ENCODE measurements at regions not wholly inside any gene's neighbourhood (a gene's known extent, or its start where the extent isn't known, plus 50 kb on each side); places are given as distances from the start of the nearest gene placed in this dataset.

GRCh38 chr9:99441829-99442228 lies 219.7 kb downstream of the SEC61B start:
- no peak for DNase-seq

- DNase-seq, result no peak
Observed at GRCh38 chr9:99445371-99445891, 223.3 kb downstream of the SEC61B start.

- DNase-seq, result no peak
Observed at GRCh38 chr9:99445920-99446319, 223.8 kb downstream of the SEC61B start.

- no peak for DNase-seq
Observed at GRCh38 chr9:99447951-99448350, 225.9 kb downstream of the SEC61B start.

- DNase-seq, result no peak
Observed at GRCh38 chr9:99449726-99450125, 227.6 kb downstream of the SEC61B start.

GRCh38 chr9:99451112-99451606 lies 229.1 kb downstream of the SEC61B start:
- no peak for DNase-seq

- DNase-seq, result no peak
Observed at GRCh38 chr9:99457406-99457805, 235.3 kb downstream of the SEC61B start.

GRCh38 chr9:99457981-99458380 lies 235.9 kb downstream of the SEC61B start:
- DNase-seq, result no peak

- DNase-seq, result no peak
Observed at GRCh38 chr9:99459919-99460318, 237.8 kb downstream of the SEC61B start.

GRCh38 chr9:99463131-99463530 lies 241.0 kb downstream of the SEC61B start:
- no peak for DNase-seq

- no peak for DNase-seq
Observed at GRCh38 chr9:99464568-99464967, 242.5 kb downstream of the SEC61B start.

- peak; percentile 49 to 67 for DNase-seq
Observed at GRCh38 chr9:99465231-99465907, 243.3 kb downstream of the SEC61B start.

GRCh38 chr9:99466104-99466503 lies 244.0 kb downstream of the SEC61B start:
- DNase-seq, result no peak

GRCh38 chr9:99466781-99467180 lies 244.7 kb downstream of the SEC61B start:
- no peak for DNase-seq

GRCh38 chr9:99471033-99471432 lies 249.0 kb downstream of the SEC61B start:
- no peak for DNase-seq

- DNase-seq, result no peak
Observed at GRCh38 chr9:99472240-99472915, 250.3 kb downstream of the SEC61B start.

- DNase-seq, result no peak
Observed at GRCh38 chr9:99472916-99473245, 250.8 kb downstream of the SEC61B start.

- peak; percentile 57 to 84 for DNase-seq
Observed at GRCh38 chr9:99474186-99474585, 252.1 kb downstream of the SEC61B start.

GRCh38 chr9:99475401-99476065 lies 253.5 kb downstream of the SEC61B start:
- no peak for DNase-seq

- peak in 1 of 2 experiments; percentile 38 for DNase-seq
Observed at GRCh38 chr9:99478469-99479027, 256.5 kb downstream of the SEC61B start.

GRCh38 chr9:99479929-99480328 lies 257.8 kb downstream of the SEC61B start:
- DNase-seq, result no peak

- no peak for DNase-seq
Observed at GRCh38 chr9:99485459-99485858, 263.4 kb downstream of the SEC61B start.

- no peak for DNase-seq
Observed at GRCh38 chr9:99486684-99487083, 264.6 kb downstream of the SEC61B start.
